ENCODE measurements at regions not wholly inside any gene's neighbourhood (a gene's known extent, or its start where the extent isn't known, plus 50 kb on each side); places are given as distances from the start of the nearest gene placed in this dataset.

GRCh38 chr3:94372026-94372425, 309.2 kb downstream of the NSUN3 start:
- TF ChIP-seq GATA2 (IDR thresholded peaks at IDR 0.05; ENCODE audit: low read depth, low read length) (no peak), GATA3 (IDR thresholded peaks at IDR 0.05; ENCODE audit: low read depth, low read length) (no peak)
